CD4-positive, CD25-positive, alpha-beta regulatory T cell (primary cell): ENCODE measurements at regions not wholly inside any gene's neighbourhood (a gene's known extent, or its start where the extent isn't known, plus 50 kb on each side); places are given as distances from the start of the nearest gene placed in this dataset.

Source experiments
- ATAC-seq, 2 donors: fragments of 150-1000 bp; cut with Tn5 transposase; one replicate each; pipeline ENCODE4 v1.10.0; 2021; ENCODE audit warnings: low read depth in 2 of 2, moderate number of reproducible peaks in 2 of 2, moderate library complexity in 1 of 2
- DNase-seq, 3 donors: peaks; one replicate each; pipeline versions ENCODE4 v3.0.0 to v3.0.0-alpha.2; 2012 to 2022; ENCODE audit warnings: mixed read lengths in 1 of 3
- H3K27ac ChIP-seq: one replicate; pipeline ENCODE4 v1.7.0; 2013; ENCODE audit warnings: mild to moderate bottlenecking, low read length; ENCODE audit not compliant: insufficient read depth, poor library complexity, severe bottlenecking
- H3K27me3 ChIP-seq: one replicate; pipeline ENCODE4 v1.7.0; 2013; ENCODE audit warnings: low read length; ENCODE audit not compliant: control insufficient read depth, insufficient read depth
- H3K36me3 ChIP-seq: one replicate; pipeline ENCODE4 v1.7.0; 2013; ENCODE audit warnings: mild to moderate bottlenecking, low read length, moderate library complexity; ENCODE audit not compliant: control insufficient read depth, insufficient read depth
- H3K4me1 ChIP-seq: 2 replicates; pipeline ENCODE4 v1.7.0; 2013; ENCODE audit warnings: mild to moderate bottlenecking, low read length; ENCODE audit not compliant: insufficient read depth, control insufficient read depth, poor library complexity, severe bottlenecking
- H3K4me3 ChIP-seq: one replicate; pipeline ENCODE4 v1.7.0; 2013; ENCODE audit warnings: low read depth, mild to moderate bottlenecking, low read length, moderate library complexity
- H3K9me3 ChIP-seq, 2 experiments: 1 replicate in 1 of 2; 2 replicates in 1 of 2; pipeline ENCODE4 v1.7.0; 2013; ENCODE audit warnings: low read length in 2 of 2, mild to moderate bottlenecking in 1 of 2, moderate library complexity in 1 of 2; ENCODE audit not compliant: control insufficient read depth in 2 of 2
- H3K27ac Mint-ChIP-seq, 3 donors: one replicate each; pipeline ENCODE4 v1.8.0; 2020 to 2022; ENCODE audit warnings: mild to moderate bottlenecking in 3 of 3, mixed read lengths in 3 of 3, moderate library complexity in 2 of 3
- H3K27me3 Mint-ChIP-seq: one replicate; pipeline ENCODE4 v1.8.0; 2022; ENCODE audit warnings: mild to moderate bottlenecking, mixed read lengths
- H3K36me3 Mint-ChIP-seq: one replicate; pipeline ENCODE4 v1.8.0; 2020; ENCODE audit warnings: mixed read lengths
- H3K4me1 Mint-ChIP-seq, 4 donors: one replicate each; pipeline ENCODE4 v1.8.0; 2020 to 2022; ENCODE audit warnings: mixed read lengths in 4 of 4, mild to moderate bottlenecking in 1 of 4
- H3K4me3 Mint-ChIP-seq, 4 donors: one replicate each; pipeline ENCODE4 v1.8.0; 2020 to 2022; ENCODE audit warnings: mild to moderate bottlenecking in 4 of 4, mixed read lengths in 4 of 4, moderate library complexity in 3 of 4
- H3K9me3 Mint-ChIP-seq, 7 donors: one replicate each; pipeline ENCODE4 v1.8.0; 2020 to 2022; ENCODE audit warnings: mixed read lengths in 7 of 7, mild to moderate bottlenecking in 3 of 7, moderate library complexity in 2 of 7

GRCh38 chr2:103155308-103155707 lies 393.5 kb downstream of the TMEM182 start:
- Histone ChIP-seq H3K27ac (no peak overlapping the region), H3K36me3 (no peaks in the 10 kb centered on the region), H3K9me3 (no peaks in the 10 kb centered on the region), H3K4me3 (no peak overlapping the region), H3K27me3 (no peaks in the 10 kb centered on the region), H3K4me1 (no peaks in the 10 kb centered on the region)
- Mint-ChIP-seq H3K4me1 (no peaks in the 10 kb centered on the region), H3K27me3 (no peaks in the 10 kb centered on the region), H3K36me3 (no peaks in the 10 kb centered on the region), H3K9me3 (peaks cover 0 to 14% (median 1%) of the 10 kb centered on the region in 7 donors), H3K27ac (no peak overlapping the region), H3K4me3 (no peak overlapping the region)
- ATAC-seq, result no peak
- DNase-seq, result no peak

GRCh38 chr2:103159018-103159417 lies 397.2 kb downstream of the TMEM182 start:
- no peak for ATAC-seq
- no peak overlapping the region for H3K4me3 ChIP-seq
- no peaks in the 10 kb centered on the region for H3K27me3 ChIP-seq
- Mint-ChIP-seq H3K4me3 (no peak overlapping the region), H3K9me3 (peaks cover 0 to 12% (median 0%) of the 10 kb centered on the region in 7 donors), H3K4me1 (no peaks in the 10 kb centered on the region), H3K27me3 (no peaks in the 10 kb centered on the region), H3K36me3 (no peaks in the 10 kb centered on the region), H3K27ac (no peak overlapping the region)
- no peaks in the 10 kb centered on the region for H3K9me3 ChIP-seq
- no peak overlapping the region for H3K27ac ChIP-seq
- H3K36me3 ChIP-seq, result no peaks in the 10 kb centered on the region
- no peaks in the 10 kb centered on the region for H3K4me1 ChIP-seq
- DNase-seq, result no peak

DNA sequence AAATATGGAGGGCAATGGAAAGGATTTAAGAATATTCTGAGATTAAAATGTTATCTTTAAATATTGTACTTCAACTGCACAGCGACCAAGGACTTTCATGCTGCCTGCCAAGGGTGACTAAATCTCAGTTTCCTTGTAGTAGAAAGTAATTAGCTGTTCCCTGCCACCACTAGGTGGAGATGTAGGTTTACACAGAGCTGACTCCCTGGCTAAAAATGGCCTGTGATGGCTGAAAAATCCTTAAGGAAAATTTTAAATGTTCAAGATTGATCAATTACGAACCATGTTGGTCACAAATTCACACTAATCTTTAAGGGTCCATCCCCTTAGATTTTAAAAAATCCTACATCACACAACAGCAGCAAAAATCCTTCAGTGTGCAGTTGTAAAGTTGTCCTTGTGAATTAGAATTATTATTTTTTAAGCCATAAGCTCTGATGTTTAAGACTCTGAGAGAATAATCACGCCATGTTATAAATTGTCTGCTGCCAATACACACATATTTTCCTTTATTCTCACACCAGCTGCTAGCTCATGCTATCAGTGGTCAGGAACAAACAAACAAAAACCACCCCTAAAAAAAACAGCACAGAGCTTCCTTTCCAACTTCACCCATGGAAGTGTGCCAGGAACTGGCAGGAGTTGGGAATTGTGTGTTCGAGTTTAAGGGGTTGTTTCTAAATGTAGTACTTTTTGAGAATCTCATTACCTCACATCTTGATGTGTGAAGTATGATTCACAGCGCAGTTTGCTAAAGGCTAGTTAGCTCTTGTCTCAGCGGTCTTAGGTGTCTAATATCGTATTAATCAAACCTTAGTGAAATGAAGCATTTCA lies 399.8 kb downstream of the TMEM182 start:
- Mint-ChIP-seq H3K36me3 (no peaks in the 10 kb centered on the region), H3K27me3 (no peaks in the 10 kb centered on the region), H3K9me3 (peaks cover 0 to 3% (median 0%) of the 10 kb centered on the region in 7 donors), H3K27ac (no peak overlapping the region), H3K4me3 (no peak overlapping the region), H3K4me1 (no peaks in the 10 kb centered on the region)
- Histone ChIP-seq H3K9me3 (no peaks in the 10 kb centered on the region), H3K27ac (no peak overlapping the region), H3K4me1 (no peaks in the 10 kb centered on the region), H3K36me3 (no peaks in the 10 kb centered on the region), H3K4me3 (no peak overlapping the region), H3K27me3 (no peaks in the 10 kb centered on the region)
- DNase-seq (peak in 1 of 3 donors; percentile 6), ATAC-seq (no peak)

DNA sequence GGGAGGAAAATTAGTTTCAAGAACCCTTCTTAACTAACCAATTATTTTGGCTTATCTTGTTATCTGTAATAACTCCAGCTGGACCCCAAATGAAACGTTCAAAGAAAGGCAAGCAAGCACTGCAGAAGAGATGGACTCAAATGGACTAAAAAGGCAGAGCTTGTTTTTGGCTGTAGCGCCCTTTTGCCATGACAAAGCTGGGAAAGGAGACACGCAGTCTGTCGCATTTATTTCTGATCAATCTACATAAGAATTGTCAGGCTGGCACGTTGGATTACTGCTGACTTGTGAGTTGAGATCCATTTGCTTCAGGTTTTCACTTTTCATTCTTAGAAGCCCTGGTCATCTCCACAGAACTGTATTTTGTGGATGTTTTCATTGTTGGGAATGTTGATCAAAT lies 402.9 kb downstream of the TMEM182 start:
- Histone ChIP-seq H3K27ac (no peak overlapping the region), H3K36me3 (no peaks in the 10 kb centered on the region), H3K9me3 (no peaks in the 10 kb centered on the region), H3K27me3 (no peaks in the 10 kb centered on the region), H3K4me3 (no peak overlapping the region), H3K4me1 (no peaks in the 10 kb centered on the region)
- Mint-ChIP-seq H3K27ac (no peak overlapping the region), H3K4me3 (no peak overlapping the region), H3K27me3 (no peaks in the 10 kb centered on the region), H3K9me3 (peaks cover 0 to 3% (median 1%) of the 10 kb centered on the region in 7 donors), H3K36me3 (no peaks in the 10 kb centered on the region), H3K4me1 (no peaks in the 10 kb centered on the region)
- DNase-seq (no peak), ATAC-seq (no peak)

- H3K27ac ChIP-seq, result no peak overlapping the region
- H3K4me3 Mint-ChIP-seq, result no peak overlapping the region
- no peak for DNase-seq
- ATAC-seq, result no peak
- H3K27ac Mint-ChIP-seq, result no peak overlapping the region
- H3K27me3 Mint-ChIP-seq, result no peaks in the 10 kb centered on the region
- H3K36me3 Mint-ChIP-seq, result no peaks in the 10 kb centered on the region
- H3K4me1 ChIP-seq, result no peaks in the 10 kb centered on the region
- H3K9me3 Mint-ChIP-seq, result peaks cover 0 to 3% (median 3%) of the 10 kb centered on the region in 7 donors
- no peak overlapping the region for H3K4me3 ChIP-seq
- no peaks in the 10 kb centered on the region for H3K36me3 ChIP-seq
- no peaks in the 10 kb centered on the region for H3K27me3 ChIP-seq
- H3K9me3 ChIP-seq, result no peaks in the 10 kb centered on the region
- H3K4me1 Mint-ChIP-seq, result no peaks in the 10 kb centered on the region
These were observed 404.0 kb downstream of the TMEM182 start for GRCh38 chr2:103165836-103166235.

DNA sequence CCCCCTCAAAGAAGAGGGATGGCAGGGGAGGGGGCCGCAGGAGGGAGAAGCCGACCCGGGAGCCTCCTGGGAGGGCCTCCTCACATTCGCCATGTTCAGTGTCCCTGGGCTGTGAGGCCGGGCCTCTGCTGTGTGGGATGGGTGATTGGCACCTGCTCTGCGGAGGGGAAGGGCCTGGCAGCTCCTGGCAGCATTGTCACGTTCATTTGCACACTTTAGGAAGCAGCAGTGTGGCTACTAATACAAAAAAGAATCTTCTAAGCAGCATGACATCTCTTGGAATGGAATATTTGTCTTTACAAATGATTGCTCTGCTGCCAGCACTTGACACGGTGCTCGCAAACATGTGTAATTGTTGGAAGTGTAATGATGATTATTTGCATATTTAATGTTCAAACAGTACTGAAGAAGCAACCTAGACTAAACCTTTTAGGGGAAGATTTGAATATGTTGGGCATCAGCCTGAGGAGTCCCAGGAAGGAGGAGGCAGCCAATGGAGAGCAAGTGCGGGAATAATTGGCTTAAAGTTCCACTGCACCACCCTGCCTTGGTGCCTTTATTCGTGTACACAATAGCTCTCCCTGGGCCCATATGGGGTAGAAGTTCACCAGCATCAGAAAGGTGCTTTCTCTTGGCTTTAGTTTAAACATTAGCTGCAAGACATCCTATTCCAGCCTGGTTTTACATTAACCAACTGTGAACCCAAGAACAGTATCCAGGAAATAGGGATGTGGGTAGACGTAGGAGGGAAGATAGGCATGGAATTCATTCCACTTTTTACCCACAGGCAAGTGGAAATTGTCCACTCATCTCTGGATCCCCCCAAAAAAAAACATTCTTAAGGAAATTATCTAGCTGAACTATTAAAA lies 404.9 kb downstream of the TMEM182 start:
- H3K4me1 Mint-ChIP-seq, result no peaks in the 10 kb centered on the region
- H3K4me3 ChIP-seq, result no peak overlapping the region

DNA sequence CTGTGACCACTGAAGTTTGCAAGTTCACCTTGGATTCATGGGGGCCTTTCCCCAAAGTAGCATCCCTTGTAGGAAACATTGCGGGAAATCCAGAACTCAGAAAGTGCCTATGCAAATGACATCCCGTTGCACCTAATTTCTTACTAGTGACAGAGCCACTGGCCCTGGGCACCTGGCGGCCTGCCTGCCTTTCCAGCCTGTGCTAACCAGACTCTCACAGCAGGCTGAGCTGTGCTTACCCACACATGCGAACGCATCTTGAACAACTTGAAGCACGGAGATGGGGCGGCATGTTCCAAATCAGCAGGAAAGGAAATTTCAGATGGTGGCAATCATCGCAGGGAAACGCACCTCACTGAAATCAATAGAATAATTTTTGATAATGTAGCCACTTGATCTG lies 405.8 kb downstream of the TMEM182 start:
- DNase-seq (no peak), ATAC-seq (no peak)
- H3K4me1 ChIP-seq, result no peaks in the 10 kb centered on the region
- H3K4me3 ChIP-seq, result no peak overlapping the region
- Mint-ChIP-seq H3K27me3 (no peaks in the 10 kb centered on the region), H3K27ac (no peak overlapping the region), H3K9me3 (peaks cover 0 to 7% (median 4%) of the 10 kb centered on the region in 7 donors), H3K36me3 (no peaks in the 10 kb centered on the region), H3K4me1 (no peaks in the 10 kb centered on the region), H3K4me3 (no peak overlapping the region)
- H3K9me3 ChIP-seq, result no peaks in the 10 kb centered on the region
- no peaks in the 10 kb centered on the region for H3K36me3 ChIP-seq
- H3K27me3 ChIP-seq, result no peaks in the 10 kb centered on the region
- H3K27ac ChIP-seq, result no peak overlapping the region

More for the DNA sequence above, 404.9 kb downstream of the TMEM182 start:
- no peak for DNase-seq
- Mint-ChIP-seq H3K27ac (no peak overlapping the region), H3K9me3 (peaks cover 0 to 10% (median 3%) of the 10 kb centered on the region in 7 donors), H3K4me3 (no peak overlapping the region), H3K27me3 (no peaks in the 10 kb centered on the region), H3K36me3 (no peaks in the 10 kb centered on the region)
- no peaks in the 10 kb centered on the region for H3K9me3 ChIP-seq
- H3K27me3 ChIP-seq, result no peaks in the 10 kb centered on the region
- no peaks in the 10 kb centered on the region for H3K36me3 ChIP-seq
- no peak overlapping the region for H3K27ac ChIP-seq
- no peaks in the 10 kb centered on the region for H3K4me1 ChIP-seq
- no peak for ATAC-seq
